Skin epidermis (tissue), 12 donors: ENCODE measurements at regions not wholly inside any gene's neighbourhood (a gene's known extent, or its start where the extent isn't known, plus 50 kb on each side); places are given as distances from the start of the nearest gene placed in this dataset.
"Not testable (repeated sequence)": the region's sequence is repeated elsewhere in the genome, so short reads cannot be mapped to it uniquely, and the experiment has no call there.

ENCODE experiments used
- H3K27ac ChIP-seq, 21 experiments: fragments of 200-600 bp; sonication (generic) in 11 of 21; one replicate each; pipeline ENCODE4 v1.5.0; 2020; ENCODE audit warnings: mild to moderate bottlenecking in 3 of 21, inconsistent platforms in 2 of 21, moderate library complexity in 2 of 21
- H3K4me3 ChIP-seq, 7 experiments: fragments of 200-600 bp; sonication (generic) in 2 of 7; one replicate each; pipeline ENCODE4 v1.5.0; 2020; ENCODE audit warnings: inconsistent platforms in 2 of 7, mild to moderate bottlenecking in 2 of 7, moderate library complexity in 1 of 7

- Histone ChIP-seq H3K4me3 (no peak overlapping the region), H3K27ac (no peak overlapping the region)
These were observed 68.8 kb upstream of the SOX14 start for GRCh38 chr3:137695351-137695750.

DNA sequence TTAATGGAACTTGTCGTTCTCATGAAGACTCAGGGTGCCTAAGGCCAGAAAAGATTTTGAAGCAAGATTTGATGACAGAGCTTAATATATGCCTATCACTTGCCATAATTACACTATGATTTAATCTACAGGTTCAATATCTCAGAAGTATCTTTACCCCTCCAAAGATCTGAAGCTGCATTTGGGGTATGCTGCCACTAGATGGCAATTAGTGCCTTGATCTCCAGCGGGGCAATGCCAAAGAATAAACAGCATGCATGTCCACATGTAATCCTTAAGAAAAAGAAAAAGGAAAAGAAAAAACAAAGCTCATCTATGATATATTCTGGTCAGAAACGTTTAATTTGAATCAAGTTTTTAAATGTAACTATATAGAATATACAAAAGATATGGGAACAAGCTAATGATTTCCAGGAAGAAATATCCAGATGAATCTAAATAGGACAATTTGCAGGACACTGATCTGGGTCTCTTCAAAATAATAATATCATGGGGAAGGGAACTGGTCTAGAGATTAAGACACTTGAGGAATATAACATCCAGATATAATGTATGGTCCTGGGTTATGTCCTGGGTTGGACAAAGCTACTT, 55.0 kb upstream of the SOX14 start:
- Histone ChIP-seq H3K4me3 (no peak overlapping the region), H3K27ac (no peak overlapping the region)

- not testable (repeated sequence) for H3K27ac ChIP-seq, H3K4me3 ChIP-seq
These were observed 50.1 kb upstream of the SOX14 start for GRCh38 chr3:137713965-137714364.
